Nephron progenitor cell (in vitro differentiated cells): ENCODE measurements at regions not wholly inside any gene's neighbourhood (a gene's known extent, or its start where the extent isn't known, plus 50 kb on each side); places are given as distances from the start of the nearest gene placed in this dataset.
"Not testable (repeated sequence)": the region's sequence is repeated elsewhere in the genome, so short reads cannot be mapped to it uniquely, and the experiment has no call there.

Experiments used
- DNase-seq: peaks from one replicate; pipeline ENCODE4 v3.0.0; 2021
- H3K27ac Mint-ChIP-seq: 2 replicates; pipeline ENCODE4 v1.8.0; 2021; ENCODE audit warnings: mild to moderate bottlenecking, moderate library complexity, mixed read lengths
- H3K27me3 Mint-ChIP-seq: 2 replicates; pipeline ENCODE4 v1.8.0; 2021; ENCODE audit warnings: mild to moderate bottlenecking, low read depth, mixed read lengths; ENCODE audit not compliant: poor library complexity
- H3K36me3 Mint-ChIP-seq: 2 replicates; pipeline ENCODE4 v1.8.0; 2021; ENCODE audit warnings: low read depth, mixed read lengths
- H3K4me1 Mint-ChIP-seq: 2 replicates; pipeline ENCODE4 v1.8.0; 2021; ENCODE audit warnings: mixed read lengths
- H3K4me3 Mint-ChIP-seq: 2 replicates; pipeline ENCODE4 v1.8.0; 2021; ENCODE audit warnings: mild to moderate bottlenecking, moderate library complexity, mixed read lengths
- H3K9me3 Mint-ChIP-seq: 2 replicates; pipeline ENCODE4 v1.8.0; 2021; ENCODE audit warnings: mild to moderate bottlenecking, moderate library complexity, mixed read lengths

DNA sequence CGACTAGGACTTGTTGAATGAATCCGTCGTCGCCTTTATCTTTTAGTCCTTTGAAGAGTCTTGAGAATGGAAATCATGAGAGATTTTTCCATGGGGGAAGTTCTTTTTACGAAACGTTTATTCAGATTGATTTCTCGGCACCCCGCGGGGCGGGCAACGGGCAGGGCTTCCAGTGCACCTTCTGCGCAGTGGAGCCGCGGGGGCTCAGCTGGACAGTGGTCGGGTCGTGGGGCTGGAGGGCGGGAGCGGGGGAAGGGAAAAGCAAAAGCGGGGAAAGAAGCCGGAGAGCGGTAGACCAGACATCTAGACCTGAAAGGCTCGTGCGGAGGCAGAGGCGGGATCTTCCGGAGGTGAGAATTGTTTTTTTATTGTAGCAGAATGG is 103.0 kb downstream of the NBPF11 start:
- H3K4me3 Mint-ChIP-seq = peak overlapping the region; percentile 89
- peak; percentile 45 for DNase-seq
- not testable (repeated sequence) for H3K9me3 Mint-ChIP-seq, H3K4me1 Mint-ChIP-seq, H3K36me3 Mint-ChIP-seq, H3K27ac Mint-ChIP-seq, H3K27me3 Mint-ChIP-seq

DNA sequence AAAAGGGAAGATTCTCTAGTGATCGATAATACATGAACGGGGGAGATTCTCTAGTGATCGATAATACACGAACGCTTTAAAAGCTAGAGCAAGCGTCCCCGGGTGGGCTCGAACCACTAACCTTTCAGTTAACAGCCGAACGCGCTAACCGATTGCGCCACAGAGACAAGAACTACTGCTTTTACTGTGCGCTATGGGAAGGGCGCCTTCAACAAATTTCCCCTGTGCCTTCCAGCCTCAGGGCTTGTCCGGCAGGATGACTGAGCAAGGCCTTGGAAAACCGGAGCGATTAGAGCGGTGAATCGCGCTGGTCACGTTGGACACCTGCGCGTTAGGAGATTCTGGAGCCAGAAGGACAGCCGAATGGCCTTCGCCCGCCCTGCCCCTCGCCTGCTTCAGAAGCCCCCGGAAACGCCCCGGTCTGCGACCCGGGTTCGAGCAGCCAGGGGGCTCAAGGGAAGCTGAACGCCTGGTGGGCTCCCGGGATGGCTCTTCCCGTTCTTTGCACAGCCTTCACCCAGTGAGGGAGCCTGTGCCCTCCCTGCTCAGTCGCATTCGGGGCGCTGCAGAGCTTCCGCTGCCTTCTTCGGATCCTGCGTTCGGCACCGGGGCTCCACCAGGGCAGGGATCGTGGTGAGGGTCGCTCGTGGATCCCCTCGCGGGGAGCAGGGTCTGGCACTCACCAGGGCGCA is 103.5 kb downstream of the NBPF11 start:
- peak overlapping the region; percentile 89 for H3K4me3 Mint-ChIP-seq
- not testable (repeated sequence) for H3K36me3 Mint-ChIP-seq, H3K27me3 Mint-ChIP-seq, H3K4me1 Mint-ChIP-seq, H3K27ac Mint-ChIP-seq, H3K9me3 Mint-ChIP-seq
- DNase-seq = peak; percentile 53

DNA sequence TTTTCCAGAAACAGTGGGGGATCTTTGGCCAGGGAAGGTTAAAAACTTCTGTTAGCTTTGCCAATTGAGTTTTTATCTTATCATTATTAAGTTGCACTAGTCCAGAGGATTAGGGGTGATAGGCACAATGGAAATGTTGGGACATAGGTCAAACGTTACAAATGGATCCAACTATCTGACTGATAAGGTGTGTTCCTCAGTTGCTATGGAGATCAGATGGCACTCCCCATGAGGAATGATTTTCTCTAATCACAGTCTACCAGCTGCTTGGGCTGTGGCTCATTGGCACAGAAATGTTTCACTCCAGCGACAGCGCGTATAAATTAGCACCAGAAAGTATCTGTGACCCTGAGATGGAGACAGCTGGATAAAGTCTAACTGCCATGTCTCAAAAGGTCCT is 106.2 kb downstream of the NBPF11 start:
- not testable (repeated sequence) for H3K27me3 Mint-ChIP-seq, H3K4me3 Mint-ChIP-seq, DNase-seq, H3K4me1 Mint-ChIP-seq, H3K9me3 Mint-ChIP-seq, H3K36me3 Mint-ChIP-seq, H3K27ac Mint-ChIP-seq

DNA sequence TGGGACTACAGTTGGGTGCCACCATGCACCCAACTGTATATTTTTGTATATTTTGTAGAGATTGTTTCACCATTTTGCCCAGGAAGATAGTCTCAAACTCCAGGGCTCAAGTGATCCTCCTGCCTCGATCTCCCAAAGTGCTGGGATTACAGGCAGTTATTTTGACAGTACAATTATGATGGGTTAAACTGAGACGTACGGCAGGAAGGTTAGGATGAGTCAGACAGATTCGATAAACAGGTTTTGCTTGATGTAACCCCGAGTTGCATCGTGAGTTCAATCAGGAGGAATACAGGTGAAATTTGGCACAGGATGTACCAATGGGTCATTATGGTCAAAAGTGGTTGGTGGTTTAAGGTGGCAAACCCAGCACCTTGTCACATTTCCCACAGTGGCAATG is 107.6 kb downstream of the NBPF11 start:
- DNase-seq, H3K9me3 Mint-ChIP-seq, H3K4me1 Mint-ChIP-seq, H3K36me3 Mint-ChIP-seq, H3K27ac Mint-ChIP-seq, H3K27me3 Mint-ChIP-seq, H3K4me3 Mint-ChIP-seq: not testable (repeated sequence)
